ENCODE measurements at regions not wholly inside any gene's neighbourhood (a gene's known extent, or its start where the extent isn't known, plus 50 kb on each side); places are given as distances from the start of the nearest gene placed in this dataset.

DNA sequence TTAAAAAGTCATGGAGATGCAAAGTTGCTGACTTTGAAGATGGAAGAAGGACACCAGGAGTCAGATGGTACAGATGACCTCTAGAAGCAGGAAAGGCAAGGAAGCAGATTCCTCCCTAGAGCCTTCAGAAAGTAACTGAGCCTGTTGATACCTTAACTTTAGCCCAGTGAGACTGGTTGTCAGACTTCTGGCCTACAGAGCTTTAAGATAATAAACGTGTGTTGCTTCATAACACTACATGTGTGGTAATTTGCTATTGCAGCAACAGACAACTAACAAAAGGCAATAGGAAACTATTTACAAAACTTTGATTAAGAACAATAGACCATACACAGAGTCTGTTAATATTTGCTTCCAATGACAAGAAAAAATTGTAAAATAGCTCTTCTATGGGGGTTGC, 102.0 kb upstream of the USP38 start:
- DNase-seq, result no peak

DNA sequence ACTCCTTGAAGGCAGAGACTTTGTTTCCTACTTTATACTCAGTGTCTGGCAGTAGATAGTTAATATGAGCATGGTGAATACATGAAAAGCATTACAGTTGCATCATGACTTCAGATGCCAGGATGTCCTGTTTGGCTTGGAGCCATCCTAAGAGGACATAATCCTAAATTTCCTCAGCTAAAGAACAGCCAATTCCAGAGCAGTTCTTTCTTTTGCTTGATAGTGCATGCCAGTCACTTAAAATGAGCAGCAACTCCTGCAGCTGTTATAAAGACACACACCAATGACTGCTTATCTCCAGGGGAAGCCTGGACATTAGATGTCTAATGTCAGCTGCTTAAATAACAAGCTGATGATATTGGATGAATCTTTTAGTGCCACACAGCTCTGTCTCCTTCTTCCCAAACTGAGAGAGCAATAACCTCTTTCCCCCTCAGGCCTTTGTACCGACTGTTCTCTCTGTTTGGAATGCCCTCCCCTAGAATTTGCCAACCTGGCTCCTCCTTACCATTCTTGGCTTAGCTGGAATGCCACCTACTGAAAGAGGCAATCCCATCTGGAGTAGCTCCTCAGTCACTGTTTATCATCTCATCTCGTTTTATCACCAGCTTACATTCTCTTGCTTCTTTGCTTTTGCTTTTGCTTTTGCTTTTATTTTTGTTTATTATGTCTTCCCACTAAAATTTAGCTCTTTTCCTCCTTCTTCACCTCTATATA, 100.8 kb upstream of the USP38 start:
- no peak for DNase-seq

GRCh38 chr4:143084566-143084965, 100.2 kb upstream of the USP38 start:
- DNase-seq, result no peak

DNA sequence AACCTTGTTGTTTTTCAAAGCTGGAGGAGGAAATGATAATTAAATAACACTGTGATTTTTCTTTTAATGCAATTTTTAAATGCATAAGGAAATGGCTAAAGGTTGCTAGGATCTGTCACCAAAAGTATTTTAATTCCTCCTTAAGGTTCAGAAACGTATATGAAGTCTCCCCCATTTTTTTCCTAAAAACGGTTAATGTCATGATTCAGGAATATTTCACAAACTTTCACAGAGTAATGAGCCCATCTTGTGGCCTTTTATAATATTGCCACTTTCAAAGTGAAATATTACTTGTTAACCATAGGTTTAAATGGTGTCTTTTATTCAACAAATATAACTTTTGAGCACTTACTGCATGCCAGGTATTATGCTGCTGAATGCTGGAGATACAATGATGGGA, 99.5 kb upstream of the USP38 start:
- no peak for DNase-seq

GRCh38 chr4:143085659-143086058, 99.1 kb upstream of the USP38 start:
- no peak for DNase-seq

DNA sequence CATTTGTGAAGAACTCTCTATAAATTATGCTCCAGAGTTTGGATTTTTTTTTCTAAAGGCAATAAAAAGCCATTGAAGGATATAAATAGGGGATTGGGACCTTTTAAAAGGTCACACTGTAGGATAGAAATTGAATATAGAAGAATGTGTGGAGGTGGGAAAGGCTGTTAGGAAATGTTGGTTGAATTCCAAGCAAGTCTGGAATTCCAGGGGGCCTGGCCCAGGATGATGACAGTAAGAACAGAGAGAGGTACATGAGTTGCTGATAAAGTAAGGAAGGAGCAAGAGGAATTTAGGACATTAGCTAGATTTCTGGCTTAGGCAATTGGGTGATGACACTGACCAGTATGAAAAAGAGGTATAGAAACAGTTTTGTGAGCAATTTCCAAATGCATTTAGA, 95.4 kb upstream of the USP38 start:
- DNase-seq, result no peak

DNA sequence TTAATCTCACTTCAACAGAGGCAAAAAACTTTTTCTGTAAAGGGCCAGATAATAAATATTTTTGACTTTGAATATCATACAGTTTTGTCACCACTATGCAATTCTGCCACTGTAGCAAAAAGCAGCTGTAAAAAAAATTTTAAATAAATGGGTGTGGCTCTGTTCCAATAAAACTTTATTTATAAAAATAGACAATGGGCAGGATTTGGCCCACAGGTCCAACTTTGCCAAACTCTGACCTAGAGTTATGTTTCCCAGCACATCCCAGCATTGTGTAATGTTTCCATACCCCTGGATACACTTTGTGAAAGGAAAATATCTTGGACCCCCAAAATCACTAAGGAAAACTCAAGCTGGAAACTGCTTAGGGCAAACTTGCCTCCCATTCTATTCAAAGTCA, 94.9 kb upstream of the USP38 start:
- no peak for DNase-seq

DNA sequence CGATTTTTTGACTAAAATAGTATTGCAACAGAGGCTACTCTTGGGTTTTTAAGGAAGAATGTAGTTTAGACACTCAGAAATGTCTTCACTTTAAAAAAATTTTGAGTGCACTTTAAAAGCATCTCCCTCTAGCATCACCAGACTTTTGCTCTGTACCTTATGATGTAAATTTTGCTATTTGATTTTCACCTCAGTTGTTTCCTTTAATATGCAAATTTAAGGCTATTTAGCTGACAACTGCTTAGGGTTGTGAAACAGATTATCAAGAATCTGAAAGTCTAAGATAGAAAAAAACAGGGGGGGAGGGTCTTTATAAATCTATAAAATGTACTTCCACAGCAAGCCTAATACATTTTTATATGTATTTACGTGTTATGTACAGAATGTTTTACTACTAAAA, 92.9 kb upstream of the USP38 start:
- no peak for DNase-seq

DNA sequence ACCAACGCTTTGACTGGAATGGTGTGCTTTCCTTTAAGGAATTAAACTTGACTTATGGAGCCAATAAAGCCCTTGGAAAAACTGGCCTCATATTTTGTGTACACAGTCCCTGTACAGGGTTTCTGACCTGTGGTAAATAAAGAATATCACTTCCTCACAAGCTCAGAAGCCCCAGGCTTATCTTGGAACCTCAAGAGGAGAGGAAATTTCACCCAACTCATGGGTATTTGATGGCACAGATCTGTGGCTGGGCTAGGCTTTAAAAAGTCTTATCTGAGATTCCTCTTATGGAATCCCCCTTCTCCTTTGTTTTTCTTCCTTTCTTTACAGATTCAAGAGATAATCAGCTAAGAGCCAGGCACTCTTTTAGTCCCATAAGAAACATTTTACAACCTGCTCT, 89.3 kb upstream of the USP38 start:
- DNase-seq, result no peak

DNA sequence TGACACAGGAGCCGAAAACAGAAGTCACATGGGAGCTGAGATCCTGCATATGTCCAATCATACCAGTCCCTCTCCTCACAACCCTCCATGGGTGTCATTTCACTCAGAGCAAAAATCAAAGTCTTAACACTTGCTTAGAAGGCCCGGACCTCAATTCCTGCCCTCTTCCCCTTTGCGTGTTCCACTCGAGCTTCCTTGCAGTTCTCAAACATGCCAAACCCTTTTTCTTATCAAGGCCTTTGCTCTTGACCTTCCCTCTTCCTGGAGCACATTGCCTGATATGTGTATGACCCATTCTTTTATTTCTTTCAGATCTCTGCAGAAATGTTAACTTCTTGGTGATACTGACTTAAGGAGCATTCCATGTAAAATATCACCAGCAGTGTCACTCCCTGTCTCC, 87.0 kb upstream of the USP38 start:
- no peak for DNase-seq

- DNase-seq, result no peak
These were observed 85.0 kb upstream of the USP38 start for GRCh38 chr4:143099693-143100092.

DNA sequence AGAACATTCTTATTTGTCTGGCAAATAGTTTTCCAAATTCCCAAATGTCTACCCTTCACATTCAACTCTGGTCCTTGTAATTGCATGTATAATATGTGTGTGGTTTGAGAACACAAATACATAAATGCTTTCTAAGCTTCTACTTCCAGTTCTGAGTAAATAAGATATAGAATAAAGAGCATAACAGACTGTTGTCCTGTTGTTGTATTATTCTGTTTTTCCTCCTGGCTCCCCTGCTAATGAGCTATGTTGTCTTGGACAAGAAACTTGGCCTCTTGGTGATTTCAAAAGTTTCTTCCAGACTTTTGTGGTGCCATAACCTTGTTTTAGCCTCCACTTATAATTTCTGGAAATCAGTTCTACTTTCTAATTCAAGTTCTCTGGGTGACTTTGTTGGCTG, 75.3 kb upstream of the USP38 start:
- no peak for DNase-seq

DNA sequence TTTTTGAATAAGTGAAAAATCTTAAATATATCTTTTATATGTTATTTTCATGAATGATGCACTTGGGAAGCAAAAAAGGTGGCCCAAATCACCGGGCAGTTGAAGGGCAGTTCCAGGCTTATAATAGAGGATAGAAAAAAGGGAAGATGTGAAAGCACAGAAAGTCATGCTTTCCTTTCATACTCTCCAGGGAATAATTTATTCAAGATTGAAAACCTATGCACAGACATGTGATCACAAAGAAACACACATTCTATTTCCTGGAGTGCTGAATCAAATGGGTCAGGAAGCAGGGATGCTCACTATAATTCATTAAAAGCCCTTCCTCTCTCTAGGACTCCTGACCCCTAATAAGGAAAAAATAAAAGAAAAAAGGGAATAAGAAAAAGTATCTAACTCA, 66.1 kb upstream of the USP38 start:
- no peak for DNase-seq

- no peak for DNase-seq
These were observed 57.1 kb upstream of the USP38 start for GRCh38 chr4:143127621-143128020.

DNA sequence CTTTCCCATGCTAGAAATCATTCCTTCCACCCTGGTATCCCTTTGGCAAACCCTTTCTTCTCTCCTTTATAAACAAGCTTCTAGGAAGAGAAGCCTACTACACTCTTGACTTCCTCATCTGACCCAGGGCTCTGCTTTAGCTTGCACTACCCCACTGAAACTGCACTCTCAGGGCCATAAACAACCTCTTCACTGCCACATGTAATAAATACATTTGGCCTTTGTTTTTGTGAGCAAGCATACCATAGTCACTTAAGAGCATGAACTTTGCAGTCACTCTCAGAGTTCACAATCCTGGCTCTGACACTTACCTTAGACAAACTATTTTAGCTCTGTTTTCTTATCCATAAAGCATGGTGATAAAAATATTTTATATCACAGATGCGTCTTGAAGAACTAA, 50.7 kb upstream of the USP38 start:
- no peak for DNase-seq

All from right lung (tissue), 2 donors.